ENCODE measurements at regions not wholly inside any gene's neighbourhood (a gene's known extent, or its start where the extent isn't known, plus 50 kb on each side); places are given as distances from the start of the nearest gene placed in this dataset.

DNA sequence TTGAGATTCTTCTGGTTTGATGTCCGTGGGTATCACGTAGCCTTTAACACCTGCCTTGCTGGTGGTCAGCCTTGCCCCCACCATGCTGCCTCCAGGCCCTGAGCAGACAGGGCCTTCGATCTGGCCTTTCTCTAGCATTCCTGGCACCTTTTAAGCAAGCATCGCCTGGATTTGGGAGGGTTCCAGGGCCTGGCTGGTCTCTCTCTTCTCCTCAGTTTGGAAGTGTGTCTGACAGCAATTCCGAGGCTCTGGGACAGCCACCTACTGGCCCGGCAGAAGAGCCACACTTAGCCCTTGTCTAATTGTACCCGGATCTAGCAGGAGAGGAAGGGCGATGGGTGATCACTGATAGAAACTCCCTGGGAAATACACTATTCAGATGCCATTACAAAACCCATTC, 441.3 kb upstream of the MKI67 start:
- no peak for TF ChIP-seq CTCF (IDR thresholded peaks at IDR 0.05; ENCODE audit: low read depth, low read length, missing input control)
- TF ChIP-seq JUND (IDR thresholded peaks at IDR 0.05) = no peak
- no peak for TF ChIP-seq TAF1 (conservative IDR thresholded peaks at IDR 0.05)
- no peak for TF ChIP-seq ZBTB33 (IDR thresholded peaks at IDR 0.05)
- TF ChIP-seq RAD21 (IDR thresholded peaks at IDR 0.05) = no peak
- TF ChIP-seq REST (IDR thresholded peaks at IDR 0.05) = no peak
- no peak for TF ChIP-seq MAX (IDR thresholded peaks at IDR 0.05)
- no peak for TF ChIP-seq SP1 (IDR thresholded peaks at IDR 0.05)
- TF ChIP-seq GABPA (IDR thresholded peaks at IDR 0.05 in 1 of 2, conservative IDR thresholded peaks at IDR 0.05 in 1 of 2) = no peak
- TF ChIP-seq YY1 (IDR thresholded peaks at IDR 0.05) = no peak
- no peak for TF ChIP-seq FOXA1 (IDR thresholded peaks at IDR 0.05)
- TF ChIP-seq RXRA (IDR thresholded peaks at IDR 0.05) = no peak

Data from liver (tissue), 3 donors.